DLD1 (cell line): ENCODE measurements at regions not wholly inside any gene's neighbourhood (a gene's known extent, or its start where the extent isn't known, plus 50 kb on each side); places are given as distances from the start of the nearest gene placed in this dataset.
"Not testable (repeated sequence)": the region's sequence is repeated elsewhere in the genome, so short reads cannot be mapped to it uniquely, and the experiment has no call there.

Experiments
- in situ Hi-C: cut with HindIII; loops from 2 replicates; pipeline ENCODE4 v1.10.0; 2017; ENCODE audit warnings: low sequenced_read_pairs

- in situ Hi-C loops: no loop called here
Measured at GRCh38 chr9:71632776-71633175, 135.5 kb downstream of the CEMIP2 start.

DNA sequence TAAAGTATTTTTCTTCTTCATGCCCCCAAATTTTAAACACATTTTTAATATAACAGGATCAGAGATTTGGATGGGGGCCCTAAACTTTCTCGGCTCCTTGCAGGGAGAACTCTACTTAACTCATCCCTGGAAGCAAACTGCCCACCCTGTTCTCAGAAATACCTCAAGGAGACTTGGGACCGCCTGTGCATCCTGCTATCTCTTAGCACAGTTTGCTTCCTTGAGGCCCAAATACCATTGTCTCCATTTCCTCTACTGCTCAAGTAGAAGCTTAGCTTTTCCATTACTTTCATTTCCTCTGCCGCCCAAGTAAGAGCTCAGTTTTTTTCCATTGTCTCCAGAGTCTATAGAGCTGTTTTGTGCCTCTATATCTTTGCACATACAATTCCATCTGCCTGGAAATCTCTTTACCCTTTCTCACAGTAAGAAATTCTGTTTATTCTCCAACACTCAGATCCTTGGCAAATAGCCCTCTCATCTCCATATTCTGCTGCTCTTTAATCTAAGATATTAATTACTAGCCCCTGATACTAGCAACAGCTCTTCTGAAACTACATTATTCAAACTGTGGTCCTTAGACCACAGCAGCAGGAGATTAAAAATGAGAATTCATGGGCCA is 137.8 kb downstream of the CEMIP2 start:
- in situ Hi-C loops: no loop called here

- in situ Hi-C loops: no loop called here
Measured at GRCh38 chr9:71629578-71630215, 138.6 kb downstream of the CEMIP2 start.

DNA sequence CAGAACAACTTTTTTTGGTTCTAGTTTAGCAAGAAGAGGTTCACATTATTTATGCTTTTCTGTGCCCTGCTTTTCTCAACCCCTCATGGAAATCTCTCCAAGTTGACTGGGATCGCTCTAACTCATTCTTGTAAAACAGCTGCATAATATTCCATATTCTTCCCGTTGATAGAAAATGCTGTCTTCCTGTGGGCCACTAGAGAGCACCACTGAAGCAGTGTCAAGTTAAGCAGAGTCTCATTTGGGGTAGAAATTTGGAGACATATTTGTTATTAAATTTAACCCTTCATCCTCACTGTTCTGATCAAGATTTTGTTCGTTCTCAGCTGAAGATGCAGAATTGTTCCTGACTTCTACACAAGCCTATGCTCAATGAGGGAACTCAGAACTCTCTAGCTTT is 140.1 kb downstream of the CEMIP2 start:
- in situ Hi-C loops: no loop called here

DNA sequence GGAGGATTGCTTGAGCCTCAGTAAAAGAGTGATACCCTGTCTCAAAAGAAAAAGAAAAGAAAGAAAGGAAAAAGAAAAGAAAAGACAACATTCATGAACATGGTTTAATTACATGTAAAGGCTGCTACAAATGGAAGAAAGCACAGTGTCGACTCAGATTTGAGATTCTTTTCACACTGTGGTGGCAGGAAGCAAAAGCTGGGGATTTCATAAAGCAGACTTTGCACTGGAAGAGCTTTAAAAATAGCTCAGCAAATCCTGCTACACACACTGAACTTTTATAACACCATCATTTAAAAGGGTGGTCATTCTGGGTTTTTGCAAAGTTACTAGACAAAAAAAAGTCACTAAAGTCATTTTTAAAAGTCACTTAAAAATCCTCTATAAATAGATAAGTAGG is 140.8 kb downstream of the CEMIP2 start:
- in situ Hi-C loops: no loop called here

GRCh38 chr9:71626395-71626794 is 141.9 kb downstream of the CEMIP2 start:
- in situ Hi-C loops: no loop called here

DNA sequence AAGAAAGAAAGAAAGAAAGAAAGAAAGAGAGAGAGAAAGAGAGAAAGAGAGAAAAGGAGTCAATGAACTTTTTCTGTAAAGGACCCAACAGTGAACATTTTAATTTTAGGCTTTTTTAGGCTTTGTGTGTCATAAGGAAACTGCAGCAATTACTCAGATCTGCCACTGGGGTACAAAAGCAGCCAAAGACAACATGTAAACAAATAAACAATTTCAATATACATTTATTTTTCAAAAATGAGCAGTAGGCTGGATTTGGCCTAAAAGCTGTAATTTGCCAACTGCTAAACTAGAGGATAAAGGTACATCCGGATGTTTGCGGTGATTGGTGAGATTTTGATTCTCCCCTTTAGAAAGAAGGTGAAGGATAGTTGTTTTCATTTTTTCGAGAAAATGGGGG is 143.6 kb downstream of the CEMIP2 start:
- in situ Hi-C loops: no loop called here

- in situ Hi-C loops: no loop called here
Measured at GRCh38 chr9:71620746-71621145, 147.6 kb downstream of the CEMIP2 start.

DNA sequence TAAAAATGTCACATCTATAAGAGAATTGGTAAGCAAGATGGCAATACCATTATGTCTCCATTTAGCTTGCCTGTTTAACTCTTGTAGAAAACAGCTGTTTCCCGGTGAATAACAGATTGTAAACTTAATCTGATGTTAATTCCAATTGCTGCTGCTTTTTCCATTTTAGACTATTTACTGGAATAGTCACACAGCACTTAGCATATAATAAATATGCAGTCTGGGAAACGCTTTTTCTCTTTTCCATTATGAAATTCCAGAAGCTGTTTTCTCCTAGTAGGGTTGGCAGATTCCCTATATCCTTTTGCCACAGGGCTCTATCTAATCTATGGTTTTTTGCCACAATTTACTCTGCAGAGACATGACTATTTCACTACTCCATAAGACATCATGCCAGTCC is 148.0 kb downstream of the CEMIP2 start:
- in situ Hi-C loops: no loop called here

- in situ Hi-C loops: no loop called here
Measured at GRCh38 chr9:71619926-71620325, 148.4 kb downstream of the CEMIP2 start.

DNA sequence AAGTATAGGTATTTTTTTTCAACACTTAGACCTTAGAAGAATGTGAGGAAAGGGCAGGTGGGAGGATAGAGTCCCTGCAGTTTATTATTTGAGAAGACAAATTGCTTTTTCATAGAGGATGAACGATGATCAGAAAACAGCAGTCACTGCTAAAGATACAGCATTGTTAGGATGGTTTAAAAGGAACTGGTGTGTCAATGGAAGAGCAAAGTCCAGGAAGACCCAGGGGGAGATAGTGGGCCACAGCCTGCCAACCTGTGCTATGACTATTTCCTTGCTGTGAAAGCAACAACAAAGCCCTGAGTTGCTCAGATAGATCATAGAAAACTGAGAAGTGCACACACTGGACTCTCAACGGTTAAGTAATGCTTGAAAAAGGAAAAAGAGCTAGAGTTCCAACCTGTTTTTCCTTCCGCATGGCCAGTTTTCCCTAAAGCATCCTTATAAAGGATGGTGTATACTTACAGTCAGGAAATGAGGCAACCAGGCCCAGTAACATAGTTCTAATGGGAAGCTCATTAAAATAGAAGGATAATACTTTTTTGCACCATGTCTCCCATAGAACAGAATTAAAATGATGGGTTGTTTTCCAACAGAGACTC is 153.8 kb downstream of the CEMIP2 start:
- in situ Hi-C loops: no loop called here

DNA sequence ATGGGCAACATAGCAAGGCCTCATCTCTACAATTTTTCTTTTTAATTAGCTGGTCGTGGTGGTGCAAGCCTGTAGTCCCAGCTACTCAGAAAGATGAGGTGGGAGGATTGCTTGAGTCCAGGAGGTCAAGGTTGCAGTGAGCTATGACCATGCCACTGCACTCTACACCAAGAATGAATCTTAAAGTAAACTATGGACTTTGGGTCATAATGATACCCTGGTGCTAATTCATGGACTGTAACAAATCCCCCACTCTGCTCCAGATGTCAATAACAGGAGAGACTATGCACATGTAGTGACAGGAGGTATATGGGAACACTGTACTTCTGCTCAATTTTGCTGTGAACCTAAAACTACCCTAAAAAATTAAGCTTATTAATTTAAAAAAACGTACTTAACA is 155.4 kb downstream of the CEMIP2 start:
- in situ Hi-C loops: no loop called here

DNA sequence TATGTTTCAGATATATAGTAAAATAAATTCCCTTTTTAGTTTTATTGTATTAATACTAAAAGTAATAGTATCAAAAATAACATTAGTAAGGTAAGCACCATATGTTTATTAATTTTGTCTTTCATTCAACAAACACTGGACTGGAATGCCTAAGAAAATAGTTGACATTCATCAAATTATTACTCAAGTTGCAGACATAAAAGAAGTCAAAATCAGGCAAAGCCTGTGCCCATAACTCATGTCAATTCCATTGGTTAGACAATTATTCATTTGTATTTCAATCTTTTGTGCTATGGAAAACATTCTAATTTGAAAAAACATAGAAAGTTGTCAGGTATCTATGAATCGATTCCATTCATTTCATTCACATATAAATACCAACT is 158.9 kb downstream of the CEMIP2 start:
- in situ Hi-C loops: no loop called here

- in situ Hi-C loops: no loop called here
Measured at GRCh38 chr9:71608825-71609447, 159.4 kb downstream of the CEMIP2 start.

- in situ Hi-C loops: no loop called here
Measured at GRCh38 chr9:71608021-71608420, 160.3 kb downstream of the CEMIP2 start.

GRCh38 chr9:71607461-71607881 is 160.8 kb downstream of the CEMIP2 start:
- in situ Hi-C loops: no loop called here

DNA sequence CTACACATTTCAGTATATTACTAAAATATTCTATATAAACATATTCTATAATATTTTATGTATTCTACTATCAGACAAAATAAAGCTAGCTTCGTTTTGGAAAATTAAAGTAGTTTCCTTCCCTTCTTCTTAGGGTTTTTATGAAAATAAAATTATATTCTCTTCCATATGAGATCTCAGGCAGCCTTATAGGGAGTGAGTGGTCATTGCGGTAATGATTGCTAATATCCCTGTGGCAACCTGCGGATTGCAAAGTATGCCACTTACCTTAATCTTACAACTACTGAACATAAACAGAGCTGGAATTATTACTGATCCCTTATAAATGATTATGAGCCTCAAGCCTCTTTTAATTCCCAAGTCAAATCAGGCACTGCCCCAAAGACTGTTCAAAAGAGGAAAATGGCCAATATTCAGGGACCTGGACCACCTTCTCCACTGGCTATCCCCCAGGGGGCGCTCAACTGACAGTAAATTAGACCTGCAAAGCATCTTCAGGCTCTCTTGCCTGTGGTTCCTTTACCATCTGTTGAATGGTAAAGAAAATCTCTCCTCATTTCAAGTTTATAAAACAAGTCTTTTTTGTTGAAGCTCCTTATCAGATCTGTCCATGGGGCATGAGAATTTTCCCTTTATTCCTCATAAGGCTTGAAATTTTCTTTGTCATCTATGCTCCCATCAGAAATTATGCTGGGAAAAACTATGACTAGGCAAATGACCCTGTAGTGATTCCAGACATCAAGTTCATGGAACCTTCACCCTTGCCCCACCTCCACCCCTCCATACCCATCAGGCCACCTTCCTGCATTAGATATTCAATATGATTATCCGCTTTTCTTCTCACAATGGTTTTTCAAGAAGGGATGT is 163.9 kb downstream of the CEMIP2 start:
- in situ Hi-C loops: no loop called here

DNA sequence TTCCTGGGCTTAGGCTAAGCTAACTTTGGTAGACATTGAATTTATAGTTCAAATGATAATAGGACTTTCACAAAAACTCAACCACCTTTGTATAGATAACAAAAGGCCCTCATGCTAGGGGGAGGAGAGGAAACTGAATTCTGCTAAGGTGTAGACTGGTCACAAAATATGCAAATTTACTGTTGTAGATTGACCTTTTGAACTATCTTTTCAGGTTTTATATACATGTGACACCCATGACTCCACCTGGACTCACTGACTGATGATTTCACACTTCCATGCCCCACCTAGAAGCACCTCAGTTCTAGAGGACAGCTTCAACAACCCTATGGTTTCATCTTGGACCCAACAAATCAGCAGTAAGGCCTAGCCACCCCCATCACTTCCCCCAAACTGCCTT is 165.7 kb downstream of the CEMIP2 start:
- in situ Hi-C loops: no loop called here

DNA sequence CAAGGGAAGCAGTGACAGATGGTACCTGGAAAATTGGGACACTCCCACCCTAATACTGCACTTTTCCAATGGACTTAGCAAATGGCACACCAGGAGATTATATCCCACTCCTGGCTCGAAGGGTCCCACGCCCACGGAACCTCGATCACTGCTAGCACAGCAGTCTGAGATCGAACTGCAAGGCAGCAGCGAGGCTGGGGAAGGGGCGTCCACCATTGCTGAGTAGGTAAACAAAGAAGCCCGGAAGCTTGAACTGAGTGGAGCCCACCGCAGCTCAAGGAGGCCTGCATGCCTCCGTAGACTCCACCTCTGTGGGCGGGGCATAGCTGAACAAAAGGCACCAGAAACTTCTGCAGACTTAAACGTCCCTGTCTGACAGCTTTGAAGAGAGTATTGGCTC is 172.6 kb downstream of the CEMIP2 start:
- in situ Hi-C loops: not testable (repeated sequence)

GRCh38 chr9:71594541-71594940 is 173.8 kb downstream of the CEMIP2 start:
- in situ Hi-C loops: no loop called here

DNA sequence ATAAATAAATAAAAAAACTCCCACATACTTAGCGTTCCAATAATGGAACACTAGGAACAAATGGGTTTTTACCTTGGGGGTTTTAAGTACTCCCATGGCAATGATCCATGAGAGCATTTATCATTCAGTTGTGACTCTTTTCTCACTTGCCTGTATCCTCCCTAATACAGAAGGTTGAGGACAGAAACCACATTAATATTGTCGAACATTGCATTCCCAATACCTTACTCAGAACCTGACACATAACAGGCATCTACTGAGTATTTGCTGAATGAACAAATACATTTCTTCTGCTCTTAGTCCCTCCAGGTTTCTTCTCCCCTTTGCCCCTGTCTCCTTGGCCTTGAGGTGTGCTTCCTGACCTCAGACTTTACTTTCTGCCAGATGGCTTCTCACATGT is 175.9 kb downstream of the CEMIP2 start:
- in situ Hi-C loops: no loop called here
